ENCODE measurements at regions not wholly inside any gene's neighbourhood (a gene's known extent, or its start where the extent isn't known, plus 50 kb on each side); places are given as distances from the start of the nearest gene placed in this dataset.

DNA sequence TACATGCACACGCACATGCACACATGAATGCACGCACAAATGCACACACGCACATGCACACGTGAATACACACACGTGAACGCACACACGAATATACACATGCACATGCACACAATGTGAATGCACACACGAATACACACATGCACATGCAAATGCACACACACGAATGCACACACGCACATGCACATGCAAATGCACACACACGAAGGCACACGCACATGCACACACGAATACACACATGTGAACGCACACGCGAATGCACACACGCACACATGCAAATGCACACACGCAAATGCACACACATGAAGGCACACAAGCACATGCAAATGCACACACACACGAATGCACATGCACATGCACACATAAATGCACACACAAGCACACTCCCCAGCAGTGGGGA, 68.6 kb upstream of the GPC1 start:
- no peak overlapping the region for H3K14ac ChIP-seq (ENCODE audit: insufficient read length)
- no peaks in the 10 kb centered on the region for H3K79me2 ChIP-seq (ENCODE audit: control insufficient read depth in 1 of 2, insufficient read depth in 2 of 2, low read length in 2 of 2)
- H2BK12ac ChIP-seq (ENCODE audit: low read depth, low read length), result peak overlapping the region; percentile 68; the same call in 1 of the 2 replicates
- H3K79me1 ChIP-seq (ENCODE audit: low read depth, low read length), result peaks cover 3% of the 10 kb centered on the region; the same call in 1 of the 2 replicates
- H2AFZ ChIP-seq (ENCODE audit: low read length), result no peak overlapping the region
- H3K18ac ChIP-seq (ENCODE audit: extremely low read depth, low read length), result no peak overlapping the region
- H4K20me1 ChIP-seq (replicated peaks in 1 of 2; ENCODE audit: control insufficient read depth in 1 of 2, insufficient read depth in 2 of 2, low read length in 2 of 2), result peaks cover 0 to 4% of the 10 kb centered on the region in 2 experiments
- no peak overlapping the region; the same call in 1 of the 2 replicates for H2BK5ac ChIP-seq (ENCODE audit: low read depth, low read length)
- no peaks in the 10 kb centered on the region; the same call in 1 of the 2 replicates for H3K23me2 ChIP-seq (ENCODE audit: low read depth, low read length)
- FAIRE-seq (no peak), DNase-seq (ENCODE audit: low read depth in 1 of 2, low spot score in 2 of 2) (no peak)
- H3K27ac ChIP-seq (ENCODE audit: low read depth, low read length), result no peak overlapping the region
- ChIA-PET CTCF (ENCODE audit: partially characterized antibody) (no interaction called here), POLR2A (ENCODE audit: partially characterized antibody) (no interaction called here)
- H3K4me1 ChIP-seq (replicated peaks in 1 of 4; ENCODE audit: control insufficient read depth in 3 of 4, insufficient read depth in 4 of 4, low read length in 3 of 4), result peaks cover 0 to 3% (median 0%) of the 10 kb centered on the region in 4 experiments; a peak in 1 of 7 replicates
- H3K23ac ChIP-seq (ENCODE audit: insufficient read length), result no peak overlapping the region
- no peak overlapping the region for H4K91ac ChIP-seq (replicated peaks; ENCODE audit: insufficient read length, low read length)
- no peaks in the 10 kb centered on the region for H3K36me3 ChIP-seq (ENCODE audit: control insufficient read depth in 2 of 4, insufficient read depth in 4 of 4, low read length in 3 of 4)
- H3K9me3 ChIP-seq (ENCODE audit: insufficient read depth in 2 of 2, low read depth in 1 of 2, low read length in 1 of 2), result no peaks in the 10 kb centered on the region; a peak in 1 of 4 replicates
- no peak overlapping the region for H2BK120ac ChIP-seq (replicated peaks; ENCODE audit: low read depth, low read length)
- WGBS, 2 experiments (ENCODE audit: extremely low coverage in 1 of 2, insufficient coverage in 1 of 2, insufficient read length in 1 of 2, insufficient replicate concordance in 2 of 2, low coverage in 1 of 2, low lambda C conversion rate in 2 of 2, missing lambda C conversion rate in 1 of 2), result 87% methylated on average over 19 of the region's 19 CpGs; no CpG with 5 or more reads in 1 of the 2 experiments
- no peak overlapping the region for H4K5ac ChIP-seq (ENCODE audit: insufficient read length, low read depth, low read length)
- H3K4me3 ChIP-seq (ENCODE audit: extremely low read depth in 1 of 4, insufficient read depth in 2 of 4, low read depth in 3 of 4, low read length in 4 of 4), result no peak overlapping the region
- no peak overlapping the region for H4K8ac ChIP-seq (ENCODE audit: extremely low read depth, insufficient read depth, low read length)
- H3K4ac ChIP-seq (replicated peaks; ENCODE audit: insufficient read length, low read depth, low read length), result peak overlapping the region; percentile 23
- H3K9ac ChIP-seq (replicated peaks in 1 of 4; ENCODE audit: extremely low read depth in 1 of 4, low read depth in 3 of 4, low read length in 3 of 4), result peak overlapping the region in 1 of 4 experiments; percentile 31; a peak in 1 of 7 replicates
- H3K56ac ChIP-seq (replicated peaks; ENCODE audit: insufficient read length, low read depth, low read length), result no peak overlapping the region
- TF ChIP-seq, protein P1, sequence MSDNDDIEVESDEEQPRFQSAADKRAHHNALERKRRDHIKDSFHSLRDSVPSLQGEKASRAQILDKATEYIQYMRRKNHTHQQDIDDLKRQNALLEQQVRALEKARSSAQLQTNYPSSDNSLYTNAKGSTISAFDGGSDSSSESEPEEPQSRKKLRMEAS (IDR thresholded peaks at IDR 0.05), result no peak
- no peak for TF ChIP-seq TAF7 (optimal IDR thresholded peaks at IDR 0.05; ENCODE audit: borderline replicate concordance, low read depth, low read length)
- TF ChIP-seq, protein P2, sequence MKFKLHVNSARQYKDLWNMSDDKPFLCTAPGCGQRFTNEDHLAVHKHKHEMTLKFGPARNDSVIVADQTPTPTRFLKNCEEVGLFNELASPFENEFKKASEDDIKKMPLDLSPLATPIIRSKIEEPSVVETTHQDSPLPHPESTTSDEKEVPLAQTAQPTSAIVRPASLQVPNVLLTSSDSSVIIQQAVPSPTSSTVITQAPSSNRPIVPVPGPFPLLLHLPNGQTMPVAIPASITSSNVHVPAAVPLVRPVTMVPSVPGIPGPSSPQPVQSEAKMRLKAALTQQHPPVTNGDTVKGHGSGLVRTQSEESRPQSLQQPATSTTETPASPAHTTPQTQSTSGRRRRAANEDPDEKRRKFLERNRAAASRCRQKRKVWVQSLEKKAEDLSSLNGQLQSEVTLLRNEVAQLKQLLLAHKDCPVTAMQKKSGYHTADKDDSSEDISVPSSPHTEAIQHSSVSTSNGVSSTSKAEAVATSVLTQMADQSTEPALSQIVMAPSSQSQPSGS (IDR thresholded peaks at IDR 0.05; ENCODE audit: low read length), result no peak
- H3K4me2 ChIP-seq (ENCODE audit: insufficient read depth in 1 of 2, low read depth in 2 of 2, low read length in 2 of 2), result no peak overlapping the region
- no peak overlapping the region for H2AK5ac ChIP-seq (ENCODE audit: low read depth, low read length)
- H3K27me3 ChIP-seq (replicated peaks in 1 of 4; ENCODE audit: control insufficient read depth in 3 of 4, extremely low read depth in 1 of 4, insufficient read depth in 3 of 4, low read length in 3 of 4), result no peaks in the 10 kb centered on the region
- no peak overlapping the region for H2BK20ac ChIP-seq (ENCODE audit: low read length)
- H2BK15ac ChIP-seq (ENCODE audit: low read length), result no peak overlapping the region

Measured in H1 (cell line).